ENCODE measurements at regions not wholly inside any gene's neighbourhood (a gene's known extent, or its start where the extent isn't known, plus 50 kb on each side); places are given as distances from the start of the nearest gene placed in this dataset.

- no peak overlapping the region for H3K4me3 ChIP-seq (ENCODE audit: low read depth, low read length, poor library complexity, severe bottlenecking)
- POLR2A ChIA-PET: no interaction called here
- no peaks in the 10 kb centered on the region for H3K79me2 ChIP-seq (ENCODE audit: insufficient read depth, low read depth, low read length)
- no peaks in the 10 kb centered on the region for H3K36me3 ChIP-seq (ENCODE audit: insufficient read depth, low read length)
- H3K9me2 ChIP-seq (ENCODE audit: insufficient read depth, low read length): no peaks in the 10 kb centered on the region
- no TSS peak for BruUV-seq (replicated peaks)
- H2AFZ ChIP-seq (ENCODE audit: low read length): no peak overlapping the region
- CTCF ChIA-PET (ENCODE audit: unreplicated experiment): no interaction called here
- TF ChIP-seq, protein P1, sequence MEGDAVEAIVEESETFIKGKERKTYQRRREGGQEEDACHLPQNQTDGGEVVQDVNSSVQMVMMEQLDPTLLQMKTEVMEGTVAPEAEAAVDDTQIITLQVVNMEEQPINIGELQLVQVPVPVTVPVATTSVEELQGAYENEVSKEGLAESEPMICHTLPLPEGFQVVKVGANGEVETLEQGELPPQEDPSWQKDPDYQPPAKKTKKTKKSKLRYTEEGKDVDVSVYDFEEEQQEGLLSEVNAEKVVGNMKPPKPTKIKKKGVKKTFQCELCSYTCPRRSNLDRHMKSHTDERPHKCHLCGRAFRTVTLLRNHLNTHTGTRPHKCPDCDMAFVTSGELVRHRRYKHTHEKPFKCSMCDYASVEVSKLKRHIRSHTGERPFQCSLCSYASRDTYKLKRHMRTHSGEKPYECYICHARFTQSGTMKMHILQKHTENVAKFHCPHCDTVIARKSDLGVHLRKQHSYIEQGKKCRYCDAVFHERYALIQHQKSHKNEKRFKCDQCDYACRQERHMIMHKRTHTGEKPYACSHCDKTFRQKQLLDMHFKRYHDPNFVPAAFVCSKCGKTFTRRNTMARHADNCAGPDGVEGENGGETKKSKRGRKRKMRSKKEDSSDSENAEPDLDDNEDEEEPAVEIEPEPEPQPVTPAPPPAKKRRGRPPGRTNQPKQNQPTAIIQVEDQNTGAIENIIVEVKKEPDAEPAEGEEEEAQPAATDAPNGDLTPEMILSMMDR (conservative IDR thresholded peaks at IDR 0.05; ENCODE audit: low read length): no peak
- TF ChIP-seq EZH2phosphoT487 (IDR thresholded peaks at IDR 0.05; ENCODE audit: borderline replicate concordance, low read depth, low read length): no peak
- no peak overlapping the region for H3K27ac ChIP-seq (ENCODE audit: low read depth, low read length, poor library complexity, severe bottlenecking)
- no peaks in the 10 kb centered on the region for H3K9me3 ChIP-seq (ENCODE audit: low read length)
- H3K4me2 ChIP-seq (ENCODE audit: low read length): no peak overlapping the region
- no peaks in the 10 kb centered on the region for H3K4me1 ChIP-seq (ENCODE audit: insufficient read depth, low read length, poor library complexity, severe bottlenecking)
- H4K20me1 ChIP-seq (ENCODE audit: insufficient read depth, low read length): no peaks in the 10 kb centered on the region
- DNase-seq (ENCODE audit: low spot score): no peak
- intact Hi-C loops (cut with micrococcal nuclease; ENCODE audit: unreplicated experiment): no loop called here
Measured at GRCh38 chr5:8209500-8209899, 340.6 kb downstream of the MTRR start.

DNA sequence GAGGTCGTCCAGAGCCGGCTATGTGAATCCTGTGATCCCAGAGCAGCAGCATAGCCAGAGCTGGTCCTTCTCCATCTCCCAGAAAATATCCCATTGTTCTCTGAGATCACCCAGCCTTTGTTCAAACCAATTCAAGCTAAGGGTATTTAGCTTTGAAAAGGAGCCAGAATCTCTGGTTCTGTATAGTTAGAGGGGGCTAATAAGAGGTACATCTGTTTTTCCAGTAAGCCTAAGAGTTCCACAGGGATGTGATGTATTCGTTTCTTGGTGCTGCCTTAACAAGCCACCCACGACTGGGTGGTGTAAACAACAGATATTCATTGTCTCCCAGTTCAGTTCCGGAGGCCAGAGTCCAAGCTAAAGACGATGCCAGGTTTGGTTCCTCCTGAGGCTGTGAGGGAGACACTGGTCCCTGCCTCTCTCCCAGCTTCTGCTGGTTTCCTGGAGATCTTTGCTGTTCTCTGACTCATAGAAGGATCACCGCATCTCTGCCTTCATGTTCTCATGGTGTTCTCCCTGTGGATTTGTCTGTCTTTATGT, 344.8 kb downstream of the MTRR start:
- H3K27ac ChIP-seq (ENCODE audit: low read depth, low read length, poor library complexity, severe bottlenecking): no peak overlapping the region
- no peak overlapping the region for H3K4me2 ChIP-seq (ENCODE audit: low read length)
- no peak for DNase-seq (ENCODE audit: low spot score)
- no TSS peak for BruUV-seq (replicated peaks)
- no peaks in the 10 kb centered on the region for H3K9me2 ChIP-seq (ENCODE audit: insufficient read depth, low read length)
- H3K4me1 ChIP-seq (ENCODE audit: insufficient read depth, low read length, poor library complexity, severe bottlenecking): no peaks in the 10 kb centered on the region
- no peak for TF ChIP-seq EZH2phosphoT487 (IDR thresholded peaks at IDR 0.05; ENCODE audit: borderline replicate concordance, low read depth, low read length)
- TF ChIP-seq, protein P1 (conservative IDR thresholded peaks at IDR 0.05; ENCODE audit: low read length): no peak
- no peaks in the 10 kb centered on the region for H3K9me3 ChIP-seq (ENCODE audit: low read length)
- no peaks in the 10 kb centered on the region for H4K20me1 ChIP-seq (ENCODE audit: insufficient read depth, low read length)
- H3K36me3 ChIP-seq (ENCODE audit: insufficient read depth, low read length): no peaks in the 10 kb centered on the region
- ChIA-PET POLR2A (no interaction called here), CTCF (ENCODE audit: unreplicated experiment) (no interaction called here)
- no peak overlapping the region for H2AFZ ChIP-seq (ENCODE audit: low read length)
- intact Hi-C loops (cut with micrococcal nuclease; ENCODE audit: unreplicated experiment): no loop called here
- no peaks in the 10 kb centered on the region for H3K79me2 ChIP-seq (ENCODE audit: insufficient read depth, low read depth, low read length)
- no peak overlapping the region for H3K4me3 ChIP-seq (ENCODE audit: low read depth, low read length, poor library complexity, severe bottlenecking)

GRCh38 chr5:8216921-8217320, 348.0 kb downstream of the MTRR start:
- no TSS peak for BruUV-seq (replicated peaks)
- H3K9me3 ChIP-seq (ENCODE audit: low read length): no peaks in the 10 kb centered on the region
- ChIA-PET POLR2A (no interaction called here), CTCF (ENCODE audit: unreplicated experiment) (no interaction called here)
- intact Hi-C loops (cut with micrococcal nuclease; ENCODE audit: unreplicated experiment): no loop called here
- no peak overlapping the region for H3K4me3 ChIP-seq (ENCODE audit: low read depth, low read length, poor library complexity, severe bottlenecking)
- no peak overlapping the region for H3K27ac ChIP-seq (ENCODE audit: low read depth, low read length, poor library complexity, severe bottlenecking)
- H3K79me2 ChIP-seq (ENCODE audit: insufficient read depth, low read depth, low read length): no peaks in the 10 kb centered on the region
- H2AFZ ChIP-seq (ENCODE audit: low read length): no peak overlapping the region
- no peak for DNase-seq (ENCODE audit: low spot score)
- TF ChIP-seq, protein P1 (conservative IDR thresholded peaks at IDR 0.05; ENCODE audit: low read length): no peak
- TF ChIP-seq EZH2phosphoT487 (IDR thresholded peaks at IDR 0.05; ENCODE audit: borderline replicate concordance, low read depth, low read length): no peak
- no peaks in the 10 kb centered on the region for H3K4me1 ChIP-seq (ENCODE audit: insufficient read depth, low read length, poor library complexity, severe bottlenecking)
- H3K9me2 ChIP-seq (ENCODE audit: insufficient read depth, low read length): no peaks in the 10 kb centered on the region
- H3K4me2 ChIP-seq (ENCODE audit: low read length): no peak overlapping the region
- no peaks in the 10 kb centered on the region for H4K20me1 ChIP-seq (ENCODE audit: insufficient read depth, low read length)
- no peaks in the 10 kb centered on the region for H3K36me3 ChIP-seq (ENCODE audit: insufficient read depth, low read length)
